NK-92 treated with Interleukin-12 subunit alpha and Interleukin-12 subunit beta, amount 100 ng/mL, for 24 hours (cell line): ENCODE measurements at regions not wholly inside any gene's neighbourhood (a gene's known extent, or its start where the extent isn't known, plus 50 kb on each side); places are given as distances from the start of the nearest gene placed in this dataset.

Source experiments
- DNase-seq: peaks from one replicate; lab custom pipeline; 2025; lab: John Stamatoyannopoulos, UW

DNA sequence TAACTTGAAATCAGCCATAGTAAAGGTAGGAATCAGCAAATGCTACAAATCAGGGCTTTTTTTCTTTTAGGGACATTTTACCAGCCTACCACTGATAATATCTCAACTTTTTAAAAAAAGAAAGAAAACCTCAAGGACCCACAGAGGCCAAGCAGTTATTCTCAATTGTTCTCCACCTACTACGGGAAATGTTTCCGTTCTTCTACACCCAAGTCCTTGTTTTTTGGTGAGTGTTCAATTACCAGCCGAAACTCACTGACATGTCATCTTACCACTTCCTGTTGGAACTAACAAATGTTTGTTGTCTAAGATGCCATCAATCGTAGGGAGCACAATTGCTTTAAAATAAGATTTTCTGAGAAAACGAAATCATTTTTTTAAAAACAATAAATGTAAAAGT lies 50.2 kb upstream of the CDK1 start:
- DNase-seq: no peak

DNA sequence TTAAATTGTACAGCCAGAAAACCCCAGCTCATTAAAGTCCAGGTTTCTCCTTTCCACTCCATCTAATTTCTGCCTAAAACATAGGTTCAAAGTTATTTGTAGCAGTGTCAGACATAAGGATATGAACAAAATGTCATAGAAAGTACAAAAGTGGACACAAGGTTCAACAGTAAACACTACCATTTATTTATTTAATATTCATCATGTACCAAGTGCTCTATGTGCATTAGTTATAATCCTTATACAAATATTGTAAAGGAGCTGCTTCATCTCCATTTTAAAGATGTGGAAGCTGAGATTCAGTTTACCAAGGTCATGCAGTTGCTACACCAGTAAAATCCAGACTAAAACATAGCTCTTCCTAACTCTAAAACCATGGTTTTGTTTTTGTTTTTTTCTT lies 52.0 kb upstream of the CDK1 start:
- no peak for DNase-seq

DNA sequence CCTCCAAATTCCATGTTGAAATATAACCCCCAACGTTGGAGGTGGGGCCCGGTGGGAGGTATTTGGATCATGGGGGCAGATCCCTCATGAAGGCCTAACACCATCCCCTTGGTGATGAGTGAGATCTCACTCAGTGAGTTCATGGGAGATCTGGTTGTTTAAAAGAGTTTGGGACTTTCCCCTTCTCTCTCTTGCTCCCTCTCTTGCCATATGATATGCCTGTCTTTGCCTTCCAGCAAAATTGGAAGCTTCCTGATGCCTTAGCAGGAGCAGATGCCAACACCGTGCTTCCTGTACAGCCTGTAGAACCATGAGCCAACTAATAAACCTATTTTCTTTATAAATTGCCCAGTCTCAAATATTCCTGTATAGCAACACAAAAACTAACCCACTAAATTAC lies 55.7 kb upstream of the CDK1 start:
- DNase-seq: no peak

DNA sequence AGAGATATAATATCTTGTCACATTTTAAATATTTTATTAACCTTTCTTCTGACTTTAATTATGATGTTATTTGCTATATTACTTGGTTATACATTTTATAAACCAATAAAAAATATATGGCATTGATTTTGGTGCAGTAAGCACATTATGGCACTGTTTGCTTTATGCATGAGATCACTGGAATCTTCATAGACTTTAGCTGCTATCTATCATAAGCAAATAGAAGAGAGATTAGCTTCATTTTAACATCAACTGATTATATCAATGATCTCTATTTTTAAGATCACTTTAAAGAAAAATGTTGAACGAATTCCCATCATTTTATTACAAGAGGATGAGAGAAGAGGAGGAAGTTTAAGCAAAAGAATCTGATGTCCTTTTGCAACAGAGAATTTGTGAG lies 58.6 kb upstream of the CDK1 start:
- no peak for DNase-seq

DNA sequence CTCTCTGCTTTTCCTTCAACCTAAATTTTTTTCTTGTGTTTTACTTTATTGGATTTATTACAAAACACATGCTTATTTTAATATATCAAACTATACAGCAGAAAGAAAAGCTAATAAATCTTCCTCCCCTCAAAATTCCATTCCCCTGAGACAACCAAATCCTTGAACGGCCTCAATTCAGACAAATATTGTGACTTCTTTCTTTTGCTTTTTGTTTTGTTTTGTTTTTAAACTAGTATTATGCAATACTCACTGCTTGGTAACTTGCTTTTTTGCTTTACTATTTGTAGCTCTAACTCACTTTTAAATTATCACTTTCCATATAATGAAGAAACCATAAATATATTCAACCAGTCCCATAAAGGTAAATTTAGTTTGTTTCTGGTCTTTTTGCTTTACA lies 59.4 kb upstream of the CDK1 start:
- DNase-seq: no peak

DNA sequence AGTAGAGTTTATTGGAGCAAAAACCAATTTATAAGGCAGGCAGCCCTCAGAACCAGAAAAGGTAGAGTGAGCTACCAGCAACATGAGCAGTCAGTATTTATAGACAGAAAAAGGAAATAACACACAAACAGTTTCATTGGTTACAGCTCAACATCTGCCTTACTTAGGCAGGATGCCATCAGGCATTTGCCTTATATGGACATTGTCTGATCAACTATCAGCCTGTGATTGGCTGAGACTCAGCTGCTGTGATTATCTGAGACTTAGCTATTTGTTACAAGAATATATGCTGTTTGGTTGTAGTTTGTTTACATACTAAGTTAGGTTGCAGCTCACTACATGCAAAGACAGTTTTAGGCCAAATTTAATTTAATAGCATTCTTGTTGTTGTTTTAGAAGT lies 60.4 kb upstream of the CDK1 start:
- no peak for DNase-seq

DNA sequence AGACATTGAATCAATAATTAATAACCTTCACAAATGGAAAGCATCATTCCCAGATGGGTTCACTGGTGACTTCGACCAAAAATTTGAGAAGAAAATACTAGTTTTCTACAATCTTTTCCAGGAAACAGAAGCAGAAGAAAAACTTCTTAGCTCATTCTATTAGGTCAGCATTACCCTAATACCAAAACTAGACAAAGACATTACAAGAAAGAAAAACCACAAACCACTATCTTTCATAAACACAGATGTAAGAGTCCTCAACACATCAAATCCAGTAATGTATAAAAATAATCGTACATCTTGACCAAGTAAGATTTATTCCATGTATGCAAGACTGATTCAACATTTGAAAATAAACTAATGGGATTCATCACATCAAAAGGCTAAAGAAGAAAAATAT lies 64.0 kb upstream of the CDK1 start:
- no peak for DNase-seq

DNA sequence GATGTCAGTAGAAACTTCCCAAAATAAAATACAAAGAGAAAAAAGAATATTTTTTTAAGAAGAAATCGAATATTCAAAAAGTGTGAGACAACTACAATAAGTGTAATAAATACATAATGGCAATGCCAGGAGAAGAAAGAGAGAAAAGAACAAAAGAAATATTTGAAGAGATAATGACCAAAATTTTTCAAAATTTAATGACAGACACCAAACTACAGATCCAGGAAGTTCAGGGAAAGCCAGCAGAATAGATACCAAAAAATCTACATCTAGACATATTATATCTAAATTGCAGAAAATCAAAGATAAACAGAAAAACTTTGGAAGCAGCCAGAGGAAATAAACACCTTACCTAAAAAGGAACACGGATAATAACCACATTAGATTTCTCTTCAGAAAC lies 66.8 kb upstream of the CDK1 start:
- DNase-seq: no peak

DNA sequence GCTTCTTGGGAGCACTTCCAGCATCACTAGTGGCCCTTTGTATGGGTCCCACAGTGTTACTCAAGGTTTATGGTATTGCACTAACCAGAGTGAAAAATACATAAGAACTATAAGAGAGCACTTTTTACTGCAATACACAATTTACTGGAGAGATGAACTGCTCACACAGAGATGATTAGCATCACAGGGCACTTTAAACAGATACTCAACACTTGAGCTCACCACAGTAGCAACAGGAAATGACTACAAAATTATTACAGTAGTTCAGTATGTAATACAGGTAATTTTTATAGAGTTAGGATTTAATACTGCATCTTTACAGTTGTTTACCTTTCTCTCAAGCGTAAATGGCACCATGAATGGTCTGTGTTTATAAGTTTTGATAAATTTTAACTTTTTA lies 68.2 kb upstream of the CDK1 start:
- DNase-seq: no peak

DNA sequence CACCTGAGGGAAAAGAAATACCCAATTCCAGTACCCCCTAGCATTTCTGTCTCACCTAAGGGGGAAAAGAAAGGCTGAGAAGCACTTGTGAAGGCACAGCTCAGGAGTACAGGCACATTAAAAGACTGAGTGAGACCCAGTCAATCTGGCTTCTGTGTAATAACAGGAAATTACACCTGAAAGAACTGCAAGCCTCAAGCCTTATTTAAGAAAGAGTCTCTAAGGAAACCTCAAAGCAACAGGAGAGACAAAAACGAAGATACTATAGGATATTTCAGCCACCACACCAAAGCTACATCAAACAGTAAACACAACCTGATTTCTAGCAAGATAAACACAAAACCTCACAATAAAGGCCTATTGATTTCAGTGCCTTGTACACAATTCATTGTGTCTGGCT lies 69.6 kb upstream of the CDK1 start:
- DNase-seq: no peak

DNA sequence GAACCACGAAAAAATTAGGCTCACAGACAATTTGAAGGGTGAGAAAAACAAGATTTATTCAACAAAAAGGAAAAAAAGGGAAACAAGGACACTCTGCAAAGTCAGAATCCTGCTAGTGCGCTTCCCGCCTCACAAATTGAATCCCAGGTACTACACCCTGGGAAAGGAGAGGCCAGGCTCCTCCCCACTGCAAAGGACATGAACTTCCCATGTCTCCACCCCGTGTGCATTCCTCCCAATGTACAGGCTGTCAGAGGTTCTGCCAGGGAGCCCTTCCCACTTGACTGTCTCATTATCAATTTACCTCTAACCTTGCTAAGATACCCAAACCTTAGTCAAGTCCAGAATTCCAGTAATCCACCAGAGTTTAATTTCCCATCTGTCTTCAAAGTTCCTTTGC lies 70.4 kb upstream of the CDK1 start:
- no peak for DNase-seq

DNA sequence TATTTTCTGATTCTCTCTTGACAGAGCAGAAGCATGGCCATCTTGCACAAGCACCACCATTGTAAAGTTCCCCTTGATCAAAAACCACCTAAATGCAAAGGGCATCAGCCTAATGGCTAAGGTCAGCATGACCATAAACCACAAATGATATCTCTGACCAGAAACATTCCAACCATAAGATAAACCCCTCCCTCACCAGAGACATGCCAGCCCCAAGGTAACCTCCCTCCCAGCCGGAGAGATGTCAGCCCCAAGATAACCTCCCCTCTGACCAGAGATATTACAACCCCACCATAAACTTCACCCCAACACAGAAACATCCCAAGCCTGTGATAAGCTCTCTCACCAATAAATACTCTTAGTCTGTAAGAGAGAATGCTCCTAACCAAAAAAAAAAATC lies 72.1 kb upstream of the CDK1 start:
- DNase-seq: no peak

DNA sequence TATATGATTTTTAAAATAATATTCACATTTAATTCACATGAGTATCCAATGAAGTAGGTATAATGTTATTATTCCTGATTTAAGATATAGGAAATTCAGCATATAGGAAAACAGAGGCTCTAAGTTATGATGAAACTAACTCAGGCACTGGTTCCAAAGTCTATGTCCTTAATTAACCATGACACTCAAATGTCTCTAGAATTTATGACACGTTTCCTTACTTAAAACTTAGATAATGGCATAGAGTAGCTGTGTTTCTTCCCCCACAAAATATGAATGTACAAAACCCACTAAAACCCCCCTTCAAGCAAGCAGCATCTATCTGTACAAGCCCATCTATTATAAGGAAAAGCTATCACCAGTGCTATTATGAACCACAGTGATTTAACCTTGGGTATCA lies 72.9 kb upstream of the CDK1 start:
- no peak for DNase-seq

DNA sequence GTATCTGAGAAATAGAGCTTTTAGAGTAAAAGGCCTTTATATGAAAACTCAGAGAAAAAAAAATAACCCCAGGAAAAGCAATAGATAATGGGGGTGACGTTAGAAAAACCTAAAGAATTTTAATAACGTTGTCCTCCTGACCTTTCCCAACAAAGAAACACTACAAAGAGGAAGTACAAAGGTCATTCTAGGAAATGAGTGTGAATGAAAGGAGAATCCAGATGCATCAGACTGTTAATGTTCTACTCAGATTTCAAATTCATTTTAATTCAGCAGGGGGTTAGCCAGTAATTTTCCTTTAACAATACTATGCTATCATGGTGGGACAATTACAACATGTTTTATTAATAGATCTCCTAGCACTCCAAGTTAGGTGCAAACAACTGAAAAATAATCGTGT lies 73.8 kb upstream of the CDK1 start:
- DNase-seq: no peak

DNA sequence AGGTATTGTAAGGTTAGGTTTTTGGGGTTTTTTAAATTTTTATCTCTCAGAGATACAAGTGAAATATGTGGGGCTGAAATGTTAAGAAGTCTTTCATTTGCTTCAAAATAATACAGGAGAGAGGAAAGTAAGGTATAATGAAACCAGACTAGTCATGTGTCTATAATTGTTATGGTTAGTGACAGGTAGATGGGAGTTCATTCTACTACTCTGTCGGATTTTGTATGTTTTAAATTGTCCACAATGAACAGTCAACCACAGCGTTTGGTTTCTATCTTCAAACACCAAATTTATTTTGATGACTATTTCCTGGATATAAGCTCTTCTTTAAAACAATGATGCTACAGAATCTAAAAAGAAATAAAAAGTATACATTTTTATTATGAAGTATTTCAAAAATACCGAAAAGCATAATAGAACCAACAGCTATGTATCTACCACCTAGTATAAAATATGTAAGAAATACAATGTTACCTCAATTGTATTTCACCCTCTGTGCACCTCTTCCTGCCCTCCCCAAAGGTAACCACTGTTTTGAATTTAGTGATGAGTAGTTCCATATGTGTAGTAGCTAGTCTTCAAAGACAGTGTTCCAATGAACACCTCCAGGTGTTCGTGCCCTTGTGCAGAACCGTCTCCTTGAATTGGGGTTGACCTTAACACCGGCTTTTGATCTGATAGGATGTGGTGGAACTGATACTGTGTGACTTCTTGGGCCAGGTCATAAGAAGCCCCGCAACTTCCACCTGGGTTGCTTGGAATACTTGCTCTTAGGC lies 74.8 kb upstream of the CDK1 start:
- DNase-seq: no peak

DNA sequence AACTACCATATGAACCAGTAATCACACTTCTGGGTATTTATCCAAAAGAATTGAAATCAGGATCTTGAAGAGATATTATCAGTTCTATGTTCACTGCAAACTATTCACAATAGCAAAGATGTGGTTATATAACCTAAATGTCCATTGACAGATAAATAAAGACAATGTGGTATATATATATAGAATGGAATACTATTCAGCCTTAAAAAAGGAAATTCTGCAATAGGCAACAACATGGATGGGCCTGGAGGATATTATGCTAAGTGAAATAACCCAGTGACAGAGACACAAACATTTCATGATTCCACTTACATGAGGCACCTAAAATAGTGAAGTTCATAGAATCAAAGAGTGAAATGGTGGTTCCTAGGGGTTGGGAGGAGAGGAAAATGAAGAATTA lies 90.6 kb upstream of the CDK1 start:
- DNase-seq: no peak

DNA sequence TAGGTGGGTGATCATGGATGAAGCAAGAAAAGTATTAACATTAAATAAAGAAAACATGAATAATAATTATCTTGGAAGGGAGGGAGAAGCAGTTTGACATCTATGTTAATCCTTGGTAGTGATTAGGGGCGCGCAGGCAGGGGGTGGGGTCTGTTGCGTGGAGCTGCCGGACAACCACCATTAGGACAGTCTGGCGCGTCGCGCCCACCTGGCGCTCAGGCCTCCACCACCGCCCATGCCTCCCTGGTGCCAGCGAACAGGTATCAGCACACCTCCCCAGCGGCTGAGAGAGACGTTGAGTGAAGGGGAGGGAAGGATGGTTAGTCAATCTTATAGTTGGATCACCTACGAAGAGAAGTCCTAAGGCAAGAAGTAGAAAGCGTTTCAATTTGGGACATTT lies 94.2 kb upstream of the CDK1 start:
- DNase-seq: no peak

DNA sequence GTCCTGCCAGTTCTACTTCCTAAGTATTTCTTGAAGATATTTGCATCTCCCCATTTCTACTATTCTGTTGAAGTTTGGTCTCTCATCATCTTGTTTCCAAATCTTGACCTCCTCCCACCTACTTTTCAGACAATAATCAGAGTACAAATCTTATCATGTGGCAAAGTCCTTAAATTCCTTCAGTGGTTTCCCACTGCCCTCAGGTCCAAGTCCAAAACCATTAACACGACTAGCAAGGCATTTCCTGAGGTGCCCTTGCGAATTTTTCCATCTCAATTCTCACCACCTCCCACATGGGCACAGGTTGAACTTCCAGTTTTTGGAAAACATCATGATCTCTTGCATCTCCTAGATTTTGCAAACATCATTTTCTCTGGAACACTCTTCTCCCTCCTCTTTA lies 97.2 kb upstream of the CDK1 start:
- no peak for DNase-seq

DNA sequence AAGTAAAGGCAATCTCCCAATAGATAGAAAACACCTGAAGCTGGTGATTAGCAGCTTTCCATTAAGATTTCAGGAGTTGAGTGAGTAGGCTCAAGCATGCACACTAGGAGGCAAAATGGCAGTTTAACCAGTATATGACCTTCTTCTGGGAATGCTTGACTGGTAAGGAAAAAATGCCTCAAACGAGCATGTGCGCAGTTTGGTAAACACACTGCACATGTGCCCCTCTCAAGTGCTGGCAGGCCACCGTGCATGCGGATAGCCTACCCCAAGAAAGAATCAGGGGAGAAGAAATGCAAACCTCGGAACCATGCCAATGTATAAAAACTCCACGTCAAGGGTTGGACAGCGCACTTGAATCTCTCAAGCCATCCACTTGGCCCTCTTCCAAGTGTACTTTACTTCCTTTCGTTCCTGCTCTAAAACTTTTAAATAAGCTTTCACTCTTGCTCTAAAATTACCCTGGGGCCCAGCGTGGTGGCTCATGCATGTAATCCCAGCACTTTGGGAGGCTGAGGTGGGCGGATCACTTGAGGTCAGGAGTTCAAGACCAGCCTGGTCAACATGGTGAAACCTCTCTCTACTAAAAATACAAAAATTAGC lies 98.8 kb upstream of the CDK1 start:
- no peak for DNase-seq

DNA sequence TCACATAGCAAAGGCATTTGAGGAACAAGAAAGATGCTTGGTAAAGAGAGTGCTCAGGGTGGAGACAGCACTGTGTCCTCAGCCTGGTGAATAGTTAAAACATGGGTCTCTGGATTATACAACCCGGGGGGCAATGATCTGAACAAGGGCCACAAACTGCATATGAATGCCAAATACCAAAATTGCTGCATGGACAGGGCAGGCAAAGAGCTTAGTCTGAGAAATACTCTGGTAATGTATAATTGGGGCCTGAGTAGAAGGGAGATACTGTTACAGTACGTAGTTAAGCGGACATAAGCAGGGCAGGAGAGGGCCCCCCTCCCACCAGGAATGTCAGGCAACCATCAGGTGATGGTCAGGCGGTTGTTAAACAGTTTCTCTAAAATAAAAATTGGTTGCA lies 99.3 kb upstream of the CDK1 start:
- DNase-seq: no peak

DNA sequence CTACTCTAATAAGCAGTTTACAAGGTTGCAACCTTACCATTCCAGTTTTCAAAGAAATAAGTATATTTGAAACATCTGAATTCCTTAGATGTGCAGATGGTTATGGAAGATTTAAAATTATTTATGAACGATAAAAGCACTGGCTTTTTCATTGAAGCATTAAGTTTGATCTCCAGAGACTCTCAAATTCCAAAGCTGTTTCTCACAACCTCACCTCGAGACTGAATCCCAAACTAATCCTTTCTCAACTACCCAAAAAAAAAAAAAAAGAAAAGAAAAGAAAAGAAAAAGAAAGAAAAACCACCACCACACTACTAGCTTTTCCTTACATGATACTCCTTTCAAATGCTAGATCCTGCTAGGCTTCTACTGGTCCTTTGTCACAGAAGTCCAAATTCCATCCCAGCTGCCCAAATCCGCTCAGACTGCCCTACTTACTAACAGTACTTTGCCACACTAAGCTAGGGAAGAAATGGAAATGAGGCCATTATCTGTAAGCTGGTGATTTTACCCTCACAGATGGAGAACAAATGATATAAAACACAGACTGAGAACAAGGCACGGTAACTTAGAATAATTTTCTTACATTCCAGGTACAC lies 100.6 kb upstream of the CDK1 start:
- no peak for DNase-seq

DNA sequence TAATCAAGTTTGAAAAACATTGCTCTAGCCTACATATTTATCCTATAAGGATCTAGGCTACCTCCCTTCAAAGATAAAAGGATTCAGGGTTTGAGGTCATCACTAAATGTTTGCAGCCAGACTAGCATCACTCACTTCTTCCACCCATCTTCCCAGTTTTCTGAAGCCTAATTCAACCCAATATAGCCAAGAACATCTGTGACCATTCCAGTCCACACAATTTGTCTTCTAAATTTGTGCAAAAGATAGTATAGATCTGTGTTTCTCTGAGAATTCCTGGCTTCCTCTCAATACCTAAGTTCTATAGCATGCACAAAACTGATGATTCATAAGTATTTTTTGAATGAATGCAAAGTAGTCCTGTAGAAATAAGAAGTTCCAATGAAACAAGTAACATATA lies 103.0 kb upstream of the CDK1 start:
- DNase-seq: no peak

DNA sequence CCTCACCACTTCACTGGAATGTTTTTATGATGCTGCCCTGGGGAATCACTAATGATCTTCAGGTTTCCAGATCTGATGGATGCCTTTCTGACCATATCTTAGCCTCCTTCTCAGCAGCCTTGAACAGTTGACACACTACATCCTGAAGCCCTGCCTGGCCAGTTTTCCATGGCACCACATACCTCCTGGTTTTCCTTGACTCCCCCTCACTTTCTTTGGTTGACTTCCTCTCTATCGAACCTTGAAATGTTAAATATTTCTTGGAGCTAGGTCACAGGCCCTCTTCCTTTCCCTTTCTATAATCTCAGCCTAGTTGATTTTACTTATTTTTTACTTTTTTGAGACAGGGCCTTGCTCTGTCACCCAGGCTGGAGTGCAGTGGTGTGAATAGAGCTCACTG lies 108.8 kb upstream of the CDK1 start:
- no peak for DNase-seq

DNA sequence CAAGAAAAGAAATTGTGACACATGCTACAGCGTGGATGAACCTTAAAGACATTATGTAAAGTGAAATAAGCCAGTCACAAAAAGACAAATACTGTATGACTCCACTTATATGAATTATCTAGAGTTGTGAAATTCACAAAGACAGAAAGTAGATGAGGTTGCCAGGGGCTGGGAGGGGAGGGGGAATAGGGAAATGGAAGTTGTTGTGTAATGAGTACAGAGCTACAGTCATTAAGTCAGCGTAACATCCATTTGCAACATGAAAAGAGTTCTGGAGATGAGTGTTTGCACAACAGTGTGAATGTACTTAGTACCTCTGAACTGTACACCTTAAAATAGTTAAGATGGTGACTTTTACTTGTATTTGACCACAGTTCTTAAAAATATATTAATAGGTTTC lies 112.1 kb upstream of the CDK1 start:
- DNase-seq: no peak
